ENCODE measurements at regions not wholly inside any gene's neighbourhood (a gene's known extent, or its start where the extent isn't known, plus 50 kb on each side); places are given as distances from the start of the nearest gene placed in this dataset.
"Not testable (repeated sequence)": the region's sequence is repeated elsewhere in the genome, so short reads cannot be mapped to it uniquely, and the experiment has no call there.

DNA sequence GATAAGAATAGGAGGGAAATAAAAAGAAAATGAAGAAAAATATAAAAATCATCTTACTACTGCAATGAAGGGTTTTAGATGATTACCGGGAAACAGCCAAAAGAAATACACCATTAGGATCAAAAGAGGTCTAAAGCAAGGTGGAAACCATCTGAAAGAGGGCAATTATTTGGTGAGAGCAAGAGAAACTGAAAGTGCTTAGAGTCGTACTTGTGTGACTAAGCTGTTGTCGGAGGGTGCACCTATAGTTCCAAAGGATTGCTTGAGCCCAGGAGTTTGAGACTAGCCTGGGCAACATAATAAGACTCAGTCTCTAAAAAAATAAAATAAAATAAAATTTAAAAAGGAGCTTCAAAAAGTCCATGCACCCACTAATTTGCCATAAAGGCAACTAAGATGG, 169.5 kb downstream of the DKK1 start:
- no peak for DNase-seq

GRCh38 chr10:52484206-52485065, 170.4 kb downstream of the DKK1 start:
- no peak for DNase-seq

DNA sequence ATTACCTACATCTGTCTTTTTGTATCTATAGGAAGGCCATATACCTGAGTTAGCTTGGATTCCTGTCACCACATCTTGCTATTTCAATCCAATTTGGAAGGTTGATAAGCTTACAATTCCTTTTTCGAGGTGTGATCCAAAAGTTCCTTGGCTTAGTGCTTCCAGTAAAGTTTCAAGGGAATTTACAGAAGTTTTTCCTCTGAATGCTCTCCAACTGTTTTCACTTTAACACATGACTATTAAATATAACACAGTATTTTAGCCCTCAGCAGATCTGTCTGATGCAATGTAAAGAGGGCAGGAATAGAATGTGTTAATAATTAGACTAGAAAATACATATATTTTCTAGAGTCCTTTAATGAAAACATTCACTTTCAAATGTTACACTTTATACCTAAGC, 171.4 kb downstream of the DKK1 start:
- DNase-seq = no peak

DNA sequence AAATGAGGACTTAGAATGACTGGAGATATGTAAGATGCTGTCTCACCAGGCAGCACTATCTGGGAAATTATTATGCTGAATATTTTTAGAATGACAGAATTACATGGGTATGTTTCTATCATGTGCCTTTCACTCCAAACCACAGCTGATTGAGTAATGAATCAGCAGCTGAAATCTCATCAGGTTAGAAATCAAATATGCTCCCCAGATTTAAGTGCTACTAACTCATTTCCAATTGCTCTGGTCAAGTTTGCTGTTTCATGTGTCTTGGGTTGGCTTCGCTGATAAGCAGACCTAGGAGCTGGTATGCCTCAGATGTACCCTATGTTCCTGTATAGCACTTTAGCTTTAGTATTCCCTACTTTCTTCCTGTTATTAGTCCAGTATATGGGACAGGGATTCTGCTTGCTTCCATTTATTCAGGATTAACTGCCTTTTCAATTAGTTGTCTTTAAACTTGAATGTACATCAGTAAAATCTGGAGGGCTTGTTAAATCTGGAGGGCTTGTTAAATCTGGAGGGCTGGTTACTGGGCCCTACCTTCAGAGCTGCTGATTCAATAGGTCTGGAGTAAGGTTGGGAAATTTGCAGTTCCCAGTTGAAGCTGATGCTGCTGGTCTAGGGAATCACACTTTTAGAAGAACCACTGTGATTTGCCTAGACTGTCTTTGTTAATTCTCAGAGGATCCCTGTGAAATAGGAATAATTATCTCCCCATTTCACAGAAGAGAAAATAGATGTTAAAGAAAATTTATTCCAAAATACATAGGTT, 172.9 kb downstream of the DKK1 start:
- DNase-seq = no peak

GRCh38 chr10:52488606-52489485, 174.8 kb downstream of the DKK1 start:
- peak in 1 of 2 experiments; percentile 3 for DNase-seq

- DNase-seq = no peak
Measured at GRCh38 chr10:52491246-52491995, 177.3 kb downstream of the DKK1 start.

DNA sequence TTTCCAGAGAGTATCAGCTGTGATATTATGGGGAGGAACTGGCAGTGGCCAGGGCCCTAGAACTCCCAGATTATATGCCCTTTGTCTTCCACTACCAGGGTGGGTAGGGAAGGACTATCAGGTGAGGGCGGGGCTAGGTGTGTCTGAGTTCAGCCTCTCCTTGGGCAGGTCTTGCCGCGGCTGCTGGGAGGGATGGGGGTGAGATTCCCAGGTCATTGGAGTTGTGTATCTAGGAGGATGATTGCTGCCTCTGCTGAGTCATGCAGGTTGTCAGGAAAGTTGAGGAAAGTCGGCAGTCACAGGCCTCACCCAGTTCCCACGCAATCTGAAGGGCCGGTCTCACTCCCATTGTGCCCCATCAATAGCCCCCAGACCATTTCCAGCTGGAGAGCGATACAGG, 185.2 kb downstream of the DKK1 start:
- no peak for DNase-seq

DNA sequence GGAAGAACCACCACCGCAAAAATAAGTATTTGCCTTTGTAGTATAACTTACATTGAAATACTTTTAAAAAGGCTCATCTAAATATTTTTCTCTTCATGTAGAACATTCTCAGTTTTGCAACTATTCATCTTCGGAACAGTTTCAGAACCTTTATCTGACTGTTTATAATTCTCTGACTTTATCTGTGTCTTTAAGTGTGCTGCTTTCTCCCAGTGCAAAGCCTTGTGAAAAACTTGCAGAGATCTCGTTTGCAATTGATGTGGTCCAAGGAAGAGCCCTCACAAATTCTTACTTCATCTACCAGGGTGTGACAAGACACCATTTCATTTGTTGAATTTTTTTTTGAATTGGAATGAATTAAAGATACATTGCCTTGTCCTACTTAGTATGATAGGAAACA, 186.4 kb downstream of the DKK1 start:
- no peak for DNase-seq

- DNase-seq = no peak
Measured at GRCh38 chr10:52502237-52502636, 188.2 kb downstream of the DKK1 start.

DNA sequence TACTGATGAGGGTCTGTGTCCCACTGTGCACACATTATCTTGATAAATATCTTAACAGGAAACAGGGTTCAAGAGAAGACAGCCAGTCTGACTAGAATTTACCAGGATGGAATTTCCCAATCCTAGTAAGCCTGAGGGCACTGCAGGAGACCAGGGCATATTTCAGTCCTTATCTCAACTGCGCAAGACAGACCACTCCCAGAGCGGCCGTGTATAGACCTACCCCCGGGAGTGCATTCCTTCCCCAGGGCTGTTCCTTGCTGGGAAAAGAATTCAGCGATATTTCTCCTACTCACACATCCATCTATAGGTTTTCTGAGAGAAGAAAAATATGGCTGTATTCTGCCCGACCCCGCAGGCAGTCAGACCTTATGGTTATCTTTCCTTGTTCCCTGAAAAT, 191.3 kb downstream of the DKK1 start:
- not testable (repeated sequence) for DNase-seq

GRCh38 chr10:52514481-52514880, 200.4 kb downstream of the DKK1 start:
- no peak for DNase-seq

- DNase-seq = no peak
Measured at GRCh38 chr10:52517012-52517411, 202.9 kb downstream of the DKK1 start.

- no peak for DNase-seq
Measured at GRCh38 chr10:52523696-52524095, 209.6 kb downstream of the DKK1 start.

GRCh38 chr10:52525761-52526160, 211.7 kb downstream of the DKK1 start:
- DNase-seq = no peak

GRCh38 chr10:52526251-52526823, 212.3 kb downstream of the DKK1 start:
- DNase-seq = no peak

DNA sequence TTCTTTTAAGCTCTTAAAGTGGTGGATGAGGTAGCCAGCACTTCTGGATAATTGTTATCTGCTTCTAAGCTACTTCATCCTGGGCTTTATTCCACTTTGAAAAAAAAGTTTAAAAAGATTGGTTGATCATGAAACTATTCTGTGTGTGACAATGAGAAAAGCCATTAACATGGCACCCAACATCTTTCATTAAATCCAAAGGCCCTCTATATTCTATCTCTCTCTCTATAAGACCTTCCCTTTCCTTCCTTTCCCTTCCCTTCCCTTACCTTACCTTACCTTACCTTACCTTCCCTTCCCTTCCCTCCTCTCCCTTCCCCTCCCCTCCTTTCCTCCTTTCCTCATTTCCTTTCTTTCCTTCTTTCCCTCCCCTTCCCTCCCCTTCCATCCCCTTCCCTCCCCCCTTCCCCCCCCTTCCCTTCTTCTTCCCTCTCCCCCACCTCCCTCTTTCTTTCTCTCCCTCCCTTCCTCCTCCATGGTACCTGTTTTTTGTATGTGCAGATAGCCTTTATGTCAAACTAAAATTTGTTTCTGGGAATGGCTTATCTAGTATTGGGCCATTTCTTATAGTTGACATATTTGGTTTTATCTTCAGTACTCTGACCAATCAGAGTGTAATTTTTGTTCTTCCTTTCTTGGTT, 218.7 kb downstream of the DKK1 start:
- DNase-seq = no peak

DNA sequence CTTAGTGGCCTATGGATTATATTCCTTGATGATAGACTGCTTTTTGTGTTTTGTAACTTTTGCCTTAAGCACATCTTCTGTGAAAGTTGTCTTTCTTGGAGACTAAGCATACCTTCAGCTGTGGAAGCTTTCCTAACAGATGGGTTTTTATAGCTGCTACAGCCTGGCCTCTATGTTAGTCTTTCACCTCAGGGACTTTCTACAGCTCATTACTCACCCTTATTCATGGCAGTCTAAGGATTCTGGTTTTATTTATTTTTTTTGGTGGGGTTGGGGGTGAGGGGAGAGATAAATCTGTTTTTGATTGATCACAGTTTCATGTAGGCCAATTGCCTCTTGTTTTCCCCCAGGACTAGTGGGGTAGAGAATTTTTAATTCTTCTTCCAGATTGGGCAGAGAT, 219.9 kb downstream of the DKK1 start:
- DNase-seq = no peak

- DNase-seq = no peak
Measured at GRCh38 chr10:52539463-52539862, 225.4 kb downstream of the DKK1 start.

- DNase-seq = no peak
Measured at GRCh38 chr10:52540479-52540984, 226.5 kb downstream of the DKK1 start.

- DNase-seq = no peak
Measured at GRCh38 chr10:52541006-52541473, 227.0 kb downstream of the DKK1 start.

DNA sequence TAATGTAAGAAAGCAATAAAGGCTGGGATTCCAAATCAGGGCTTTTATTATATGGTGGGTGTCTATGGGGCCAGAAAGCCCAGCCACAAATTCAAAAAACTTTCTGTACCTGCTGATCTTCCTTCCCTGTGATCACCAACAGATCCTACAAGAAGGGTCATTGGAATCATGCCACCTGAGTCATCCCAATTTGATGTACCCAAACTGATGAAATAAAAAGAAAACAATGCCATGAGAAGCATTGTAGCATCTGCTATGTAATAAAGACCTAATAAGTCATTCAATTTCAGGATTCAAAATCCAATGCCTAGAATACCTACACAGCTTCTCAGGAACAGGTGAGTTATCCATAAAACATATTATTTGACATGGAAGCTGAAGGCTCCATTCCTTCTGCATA, 228.8 kb downstream of the DKK1 start:
- no peak for DNase-seq
